ENCODE measurements at regions not wholly inside any gene's neighbourhood (a gene's known extent, or its start where the extent isn't known, plus 50 kb on each side); places are given as distances from the start of the nearest gene placed in this dataset.

DNA sequence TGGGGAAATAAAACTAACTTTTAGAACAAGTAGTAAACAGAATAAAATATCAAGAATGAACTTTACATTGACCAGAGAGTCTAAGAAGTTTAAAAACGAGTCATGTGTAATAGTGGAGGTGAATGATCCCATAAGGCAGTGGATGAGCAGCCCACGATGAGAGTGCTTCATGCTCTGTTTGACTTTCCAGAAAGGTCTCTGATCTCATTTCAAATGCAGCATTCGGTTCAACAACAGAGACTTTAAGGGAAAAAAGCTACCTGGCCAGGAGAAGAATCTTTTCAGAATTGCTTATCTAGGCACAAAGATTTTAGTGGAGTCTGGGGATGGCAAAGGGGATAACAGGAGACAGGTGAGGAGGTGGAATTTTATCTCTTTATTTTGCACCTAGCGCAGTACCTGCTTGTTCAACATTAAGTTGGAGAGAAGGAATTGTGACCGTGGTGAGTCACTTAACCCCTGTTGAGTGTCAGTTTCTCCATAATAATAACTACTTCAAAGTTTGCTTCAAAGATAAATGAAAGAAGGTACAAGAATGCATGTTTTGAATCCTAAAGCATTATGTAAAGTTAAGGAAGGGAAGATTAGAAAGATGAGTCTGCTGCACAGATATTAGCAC lies 94.9 kb upstream of the KIF26B start:
- Histone ChIP-seq H2AFZ (ENCODE audit: low read depth, low read length) (no peak overlapping the region), H3K9ac (replicated peaks; ENCODE audit: extremely low read depth, insufficient read depth, low read length) (no peak overlapping the region), H3K9me1 (replicated peaks; ENCODE audit: control insufficient read depth, extremely low read depth, insufficient read depth, low read length) (no peaks in the 10 kb centered on the region), H4K20me1 (replicated peaks; ENCODE audit: control insufficient read depth, extremely low read depth, insufficient read depth, low read length) (no peaks in the 10 kb centered on the region), H3K4me2 (ENCODE audit: insufficient read depth, low read length) (no peak overlapping the region), H3K4me3 (replicated peaks in 1 of 3; ENCODE audit: insufficient read depth in 1 of 3, low read depth in 1 of 3, low read length in 3 of 3) (no peak overlapping the region), H3K36me3 (ENCODE audit: control insufficient read depth in 2 of 2, extremely low read depth in 1 of 2, insufficient read depth in 2 of 2, low read length in 2 of 2) (no peaks in the 10 kb centered on the region), H3K27ac (ENCODE audit: insufficient read depth, low read depth, low read length) (no peak overlapping the region), H3K4me1 (ENCODE audit: control insufficient read depth, extremely low read depth, insufficient read depth, low read length) (no peaks in the 10 kb centered on the region), H3K9me3 (replicated peaks; ENCODE audit: control insufficient read depth, insufficient read depth, low read length) (no peaks in the 10 kb centered on the region), H3K27me3 (ENCODE audit: control insufficient read depth in 2 of 2, insufficient read depth in 2 of 2, low read length in 2 of 2) (no peaks in the 10 kb centered on the region), H3K79me2 (ENCODE audit: control insufficient read depth, insufficient read depth, low read length) (no peaks in the 10 kb centered on the region)
- ChIA-PET CTCF (interaction anchor here (0.6 to 0.7 kb wide), 2 partner anchors 96 to 1062 kb away, joined by 3 read pairs; no protein-coding TSS in a partner anchor), POLR2A (no interaction called here)
- no TSS peak for BruUV-seq (replicated peaks)
- TF ChIP-seq, protein P1, sequence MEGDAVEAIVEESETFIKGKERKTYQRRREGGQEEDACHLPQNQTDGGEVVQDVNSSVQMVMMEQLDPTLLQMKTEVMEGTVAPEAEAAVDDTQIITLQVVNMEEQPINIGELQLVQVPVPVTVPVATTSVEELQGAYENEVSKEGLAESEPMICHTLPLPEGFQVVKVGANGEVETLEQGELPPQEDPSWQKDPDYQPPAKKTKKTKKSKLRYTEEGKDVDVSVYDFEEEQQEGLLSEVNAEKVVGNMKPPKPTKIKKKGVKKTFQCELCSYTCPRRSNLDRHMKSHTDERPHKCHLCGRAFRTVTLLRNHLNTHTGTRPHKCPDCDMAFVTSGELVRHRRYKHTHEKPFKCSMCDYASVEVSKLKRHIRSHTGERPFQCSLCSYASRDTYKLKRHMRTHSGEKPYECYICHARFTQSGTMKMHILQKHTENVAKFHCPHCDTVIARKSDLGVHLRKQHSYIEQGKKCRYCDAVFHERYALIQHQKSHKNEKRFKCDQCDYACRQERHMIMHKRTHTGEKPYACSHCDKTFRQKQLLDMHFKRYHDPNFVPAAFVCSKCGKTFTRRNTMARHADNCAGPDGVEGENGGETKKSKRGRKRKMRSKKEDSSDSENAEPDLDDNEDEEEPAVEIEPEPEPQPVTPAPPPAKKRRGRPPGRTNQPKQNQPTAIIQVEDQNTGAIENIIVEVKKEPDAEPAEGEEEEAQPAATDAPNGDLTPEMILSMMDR (IDR thresholded peaks at IDR 0.05; ENCODE audit: extremely low read depth in 1 of 2, insufficient read depth in 1 of 2, low read depth in 1 of 2, low read length in 2 of 2): no peak
- TF ChIP-seq MYC (IDR thresholded peaks at IDR 0.05; ENCODE audit: low read depth, low read length) (no peak), POLR2A (IDR thresholded peaks at IDR 0.05; ENCODE audit: low read depth, low read length) (no peak), GATA2 (IDR thresholded peaks at IDR 0.05; ENCODE audit: insufficient read depth, insufficient read length, low read depth, low read length) (no peak), EZH2 (IDR thresholded peaks at IDR 0.05; ENCODE audit: borderline replicate concordance, low read depth, low read length, severe bottlenecking) (no peak), FOS (IDR thresholded peaks at IDR 0.05; ENCODE audit: borderline replicate concordance, insufficient read depth, low read length) (no peak), JUN (IDR thresholded peaks at IDR 0.05; ENCODE audit: borderline replicate concordance, insufficient read depth, insufficient read length, low read depth) (no peak), POLR2AphosphoS5 (IDR thresholded peaks at IDR 0.05; ENCODE audit: insufficient read depth, low read depth, low read length) (no peak)
- TF ChIP-seq, protein P2, sequence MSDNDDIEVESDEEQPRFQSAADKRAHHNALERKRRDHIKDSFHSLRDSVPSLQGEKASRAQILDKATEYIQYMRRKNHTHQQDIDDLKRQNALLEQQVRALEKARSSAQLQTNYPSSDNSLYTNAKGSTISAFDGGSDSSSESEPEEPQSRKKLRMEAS (IDR thresholded peaks at IDR 0.05; ENCODE audit: insufficient read depth, insufficient read length): no peak
- FAIRE-seq: no peak
- intact Hi-C loops (cut with micrococcal nuclease): no loop called here
- no peak for DNase-seq (ENCODE audit: low read depth, low spot score)
- dilution Hi-C loops (cut with MboI; ENCODE audit: extremely low pct_ligation_motif_present, low sequenced_read_pairs): no loop called here
